Ovary (tissue), 7 donors: ENCODE measurements at regions not wholly inside any gene's neighbourhood (a gene's known extent, or its start where the extent isn't known, plus 50 kb on each side); places are given as distances from the start of the nearest gene placed in this dataset.

ENCODE experiments used
- DNase-seq, 5 donors: peaks; one replicate each; pipeline ENCODE4 v3.0.0-alpha.2; 2019 to 2020
- H3K27ac ChIP-seq, 2 donors: fragments of 200-600 bp; one replicate each; pipeline versions ENCODE4 v1.5.1 to v1.8.0; 2019 to 2022
- H3K27me3 ChIP-seq: fragments of 200-600 bp; one replicate; pipeline ENCODE4 v1.8.0; 2022
- H3K36me3 ChIP-seq: fragments of 200-600 bp; sonication (generic); one replicate; pipeline ENCODE4 v1.5.1; 2019
- H3K4me1 ChIP-seq: one replicate; pipeline ENCODE4 v1.8.1; 2013; ENCODE audit warnings: mild to moderate bottlenecking, moderate library complexity; ENCODE audit not compliant: insufficient read depth
- H3K4me3 ChIP-seq: fragments of 200-600 bp; sonication (generic); one replicate; pipeline ENCODE4 v1.5.1; 2017
- H3K9me3 ChIP-seq, 2 donors: fragments of 200-600 bp in 1 of 2; sonication (generic) in 1 of 2; one replicate each; pipeline versions ENCODE4 v1.5.1 to v1.8.1; 2013 to 2019; ENCODE audit warnings: mild to moderate bottlenecking in 1 of 2, moderate library complexity in 1 of 2
- CTCF ChIP-seq, 3 donors: fragments of 450-650 bp in 2 of 3; fragments of 200-600 bp in 1 of 3; IDR thresholded peaks; one replicate each; pipeline versions ENCODE4 v1.5.1 to v1.8.0; 2016 to 2022; ENCODE audit warnings: antibody characterized with exemption in 3 of 3, mild to moderate bottlenecking in 1 of 3
- EP300 ChIP-seq: sonication (generic); formaldehyde crosslinking; IDR thresholded peaks from one replicate; pipeline ENCODE4 v1.6.1; 2017; ENCODE audit warnings: antibody characterized with exemption
- POLR2A ChIP-seq: fragments of 450-650 bp; IDR thresholded peaks from one replicate; pipeline ENCODE4 v1.6.1; 2017; ENCODE audit warnings: antibody characterized with exemption, mild to moderate bottlenecking, moderate library complexity
- WGBS, 3 donors: extraction: QIAGEN DNeasy Blood & Tissue Kit in 1 of 3; methylation state at CpG; one replicate each; pipeline versions ENCODE4 v1.1.5 to v1.1.7; 2013 to 2017; 5-methylcytosine and 5-hydroxymethylcytosine counted together
- intact Hi-C, 4 donors: fragments of 100-400 bp; cut with DNase I; formaldehyde crosslinking; loops; one replicate each; pipeline versions ENCODE4 v1.11.0 to v1.15.1; 2022 to 2023
- donor health status: DM: no; HTN: no; CAD: no; lungs with moderate emphysema.
- donor health status: DM: no; HTN: no; CAD: no.
- donor health status: Bipolar disorder and iron deficiency.
- donor health status: DM: no; HTN: no; CAD: no.
- donor health status: DM: yes; HTN: yes; CAD: no.

GRCh38 chr12:41795910-41796309, 348.8 kb downstream of the GXYLT1 start:
- no peaks in the 10 kb centered on the region for H3K36me3 ChIP-seq
- TF ChIP-seq POLR2A (no peak), EP300 (no peak), CTCF (IDR thresholded peaks at IDR 0.05) (no peak)
- no peaks in the 10 kb centered on the region for H3K4me1 ChIP-seq
- no peaks in the 10 kb centered on the region for H3K9me3 ChIP-seq
- no peak overlapping the region for H3K4me3 ChIP-seq
- no peak for DNase-seq
- no peaks in the 10 kb centered on the region for H3K27me3 ChIP-seq
- intact Hi-C loops: no loop called here
- 82 to 94% (median 91%) methylated on average over 5 of the region's 5 CpGs for WGBS, 3 donors
- no peak overlapping the region for H3K27ac ChIP-seq

- H3K27me3 ChIP-seq: no peaks in the 10 kb centered on the region
These were observed 349.5 kb downstream of the GXYLT1 start for GRCh38 chr12:41795051-41795600.

GRCh38 chr12:41794336-41794735, 350.3 kb downstream of the GXYLT1 start:
- Histone ChIP-seq H3K9me3 (no peaks in the 10 kb centered on the region), H3K36me3 (no peaks in the 10 kb centered on the region), H3K4me1 (no peaks in the 10 kb centered on the region), H3K27me3 (no peaks in the 10 kb centered on the region), H3K4me3 (no peak overlapping the region), H3K27ac (no peak overlapping the region)
- no peak for DNase-seq
- intact Hi-C loops: no loop called here
- WGBS, 3 donors: 18 to 27% (median 27%) methylated on average over 2 of the region's 2 CpGs
- TF ChIP-seq EP300 (no peak), CTCF (IDR thresholded peaks at IDR 0.05) (no peak), POLR2A (no peak)

More at GRCh38 chr12:41795051-41795600, 349.5 kb downstream of the GXYLT1 start:
- TF ChIP-seq CTCF (IDR thresholded peaks at IDR 0.05) (no peak), POLR2A (no peak), EP300 (no peak)
- no peaks in the 10 kb centered on the region for H3K36me3 ChIP-seq
- H3K4me1 ChIP-seq: no peaks in the 10 kb centered on the region
- WGBS, 3 donors: 10 to 13% (median 13%) methylated on average over 8 of the region's 8 CpGs
- H3K4me3 ChIP-seq: no peak overlapping the region
- no peak overlapping the region for H3K27ac ChIP-seq
- DNase-seq: no peak
- H3K9me3 ChIP-seq: no peaks in the 10 kb centered on the region
- intact Hi-C loops: no loop called here

- intact Hi-C loops: no loop called here
- no peak overlapping the region for H3K27ac ChIP-seq
- no peaks in the 10 kb centered on the region for H3K27me3 ChIP-seq
- TF ChIP-seq CTCF (IDR thresholded peaks at IDR 0.05) (no peak), EP300 (no peak), POLR2A (no peak)
- H3K36me3 ChIP-seq: no peaks in the 10 kb centered on the region
- no peak overlapping the region for H3K4me3 ChIP-seq
- no peak for DNase-seq
- H3K4me1 ChIP-seq: no peaks in the 10 kb centered on the region
- no peaks in the 10 kb centered on the region for H3K9me3 ChIP-seq
- WGBS, 3 donors: 80 to 88% (median 85%) methylated on average over 2 of the region's 2 CpGs
These were observed 359.7 kb downstream of the GXYLT1 start for GRCh38 chr12:41784957-41785356.
